Suprapubic skin (tissue), 4 donors: ENCODE measurements at regions not wholly inside any gene's neighbourhood (a gene's known extent, or its start where the extent isn't known, plus 50 kb on each side); places are given as distances from the start of the nearest gene placed in this dataset.

Experiments used
- CTCF ChIP-seq, 2 donors: fragments of 200-600 bp in 1 of 2; fragments of 450-650 bp in 1 of 2; sonication (generic) in 1 of 2; IDR thresholded peaks; one replicate each; pipeline ENCODE4 v1.5.1; 2016 to 2019; ENCODE audit warnings: antibody characterized with exemption in 2 of 2, mild to moderate bottlenecking in 1 of 2, moderate library complexity in 1 of 2
- EP300 ChIP-seq: sonication (generic); formaldehyde crosslinking; IDR thresholded peaks from one replicate; pipeline ENCODE4 v1.6.1; 2017; ENCODE audit warnings: antibody characterized with exemption
- POLR2A ChIP-seq, 2 donors: fragments of 450-650 bp; IDR thresholded peaks; one replicate each; pipeline ENCODE4 v1.6.1; 2017; ENCODE audit warnings: antibody characterized with exemption in 2 of 2, mild to moderate bottlenecking in 2 of 2, moderate library complexity in 2 of 2
- POLR2AphosphoS5 ChIP-seq, 3 donors: sonication (generic); formaldehyde crosslinking; IDR thresholded peaks; one replicate each; pipeline ENCODE4 v1.6.1; 2017; ENCODE audit warnings: antibody characterized with exemption in 3 of 3

- TF ChIP-seq POLR2A (IDR thresholded peaks at IDR 0.05) (no peak), POLR2AphosphoS5 (IDR thresholded peaks at IDR 0.05) (no peak), CTCF (IDR thresholded peaks at IDR 0.05) (no peak), EP300 (no peak)
Measured at GRCh38 chr17:47057830-47058229, 78.8 kb upstream of the RPRML start.
